Body of pancreas (tissue), 4 donors: ENCODE measurements at regions not wholly inside any gene's neighbourhood (a gene's known extent, or its start where the extent isn't known, plus 50 kb on each side); places are given as distances from the start of the nearest gene placed in this dataset.
"Not testable (repeated sequence)": the region's sequence is repeated elsewhere in the genome, so short reads cannot be mapped to it uniquely, and the experiment has no call there.

Experiments
- ATAC-seq: fragments of 150-250 bp; one replicate; pipeline ENCODE4 v1.9.1; 2016
- DNase-seq, 4 donors: peaks; one replicate each; pipeline ENCODE4 v3.0.0-alpha.2; 2019
- H3K27ac ChIP-seq, 4 donors: fragments of 200-600 bp; sonication (generic); 1 replicate in 3 of 4; 2 replicates in 1 of 4; pipeline versions ENCODE4 v1.5.1 to v1.6.1; 2016 to 2019; ENCODE audit warnings: mild to moderate bottlenecking in 1 of 4, mixed read lengths in 1 of 4, moderate library complexity in 1 of 4
- H3K27me3 ChIP-seq, 2 donors: fragments of 200-600 bp; sonication (generic); one replicate each; pipeline ENCODE4 v1.6.0; 2016; ENCODE audit warnings: mild to moderate bottlenecking in 1 of 2
- H3K36me3 ChIP-seq, 2 donors: fragments of 200-600 bp; sonication (generic); replicated peaks in 1 of 2; 2 replicates each; pipeline ENCODE4 v1.5.1; 2016; ENCODE audit warnings: low read depth in 2 of 2; ENCODE audit not compliant: insufficient read depth in 1 of 2
- H3K4me1 ChIP-seq: fragments of 200-600 bp; sonication (generic); one replicate; pipeline ENCODE4 v1.6.0; 2016
- H3K4me3 ChIP-seq, 2 donors: fragments of 200-600 bp; sonication (generic); 1 replicate in 1 of 2; 2 replicates in 1 of 2; pipeline ENCODE4 v1.5.1; 2016 to 2019
- H3K9me3 ChIP-seq, 3 donors: fragments of 200-600 bp; sonication (generic); 1 replicate in 2 of 3; 2 replicates in 1 of 3; pipeline ENCODE4 v1.5.1; 2016
- CTCF ChIP-seq, 7 experiments: fragments of 450-650 bp in 4 of 7; fragments of 200-600 bp in 3 of 7; sonication (generic) in 3 of 7; IDR thresholded peaks; one replicate each; pipeline ENCODE4 v1.5.1; 2016 to 2019; ENCODE audit warnings: antibody characterized with exemption in 7 of 7
- POLR2A ChIP-seq, 3 donors: fragments of 450-650 bp; IDR thresholded peaks; one replicate each; pipeline ENCODE4 v1.6.1; 2016; ENCODE audit warnings: antibody characterized with exemption in 3 of 3, mild to moderate bottlenecking in 2 of 3
- WGBS, 2 donors: methylation state at CpG; one replicate each; pipeline ENCODE4 v1.1.5; 2017; 5-methylcytosine and 5-hydroxymethylcytosine counted together
- intact Hi-C: fragments of 100-400 bp; cut with DNase I; formaldehyde crosslinking; loops from one replicate; pipeline ENCODE4 v1.15.1; 2023

- no peak overlapping the region for H3K27ac ChIP-seq
- intact Hi-C loops: no loop called here
- ATAC-seq: no peak
- no peak for DNase-seq
- no peaks in the 10 kb centered on the region for H3K36me3 ChIP-seq
- no peaks in the 10 kb centered on the region for H3K4me1 ChIP-seq
- no peak overlapping the region for H3K4me3 ChIP-seq
- TF ChIP-seq POLR2A (IDR thresholded peaks at IDR 0.05): no peak
- TF ChIP-seq CTCF (IDR thresholded peaks at IDR 0.05): no peak
- H3K27me3 ChIP-seq: no peaks in the 10 kb centered on the region
- no peaks in the 10 kb centered on the region for H3K9me3 ChIP-seq
- 87 to 96% methylated on average over 2 of the region's 2 CpGs for WGBS, 2 donors
These were observed 51.8 kb upstream of the CHST3 start for GRCh38 chr10:71912431-71912830.

- Histone ChIP-seq H3K9me3 (no peaks in the 10 kb centered on the region), H3K36me3 (no peaks in the 10 kb centered on the region), H3K27ac (no peak overlapping the region), H3K4me3 (no peak overlapping the region), H3K27me3 (no peaks in the 10 kb centered on the region), H3K4me1 (no peaks in the 10 kb centered on the region)
- 79 to 87% methylated on average over 10 of the region's 10 CpGs for WGBS, 2 donors
- no peak for DNase-seq
- intact Hi-C loops: no loop called here
- TF ChIP-seq CTCF (IDR thresholded peaks at IDR 0.05) (no peak), POLR2A (IDR thresholded peaks at IDR 0.05) (no peak)
- no peak for ATAC-seq
These were observed 52.8 kb upstream of the CHST3 start for GRCh38 chr10:71911296-71911953.

DNA sequence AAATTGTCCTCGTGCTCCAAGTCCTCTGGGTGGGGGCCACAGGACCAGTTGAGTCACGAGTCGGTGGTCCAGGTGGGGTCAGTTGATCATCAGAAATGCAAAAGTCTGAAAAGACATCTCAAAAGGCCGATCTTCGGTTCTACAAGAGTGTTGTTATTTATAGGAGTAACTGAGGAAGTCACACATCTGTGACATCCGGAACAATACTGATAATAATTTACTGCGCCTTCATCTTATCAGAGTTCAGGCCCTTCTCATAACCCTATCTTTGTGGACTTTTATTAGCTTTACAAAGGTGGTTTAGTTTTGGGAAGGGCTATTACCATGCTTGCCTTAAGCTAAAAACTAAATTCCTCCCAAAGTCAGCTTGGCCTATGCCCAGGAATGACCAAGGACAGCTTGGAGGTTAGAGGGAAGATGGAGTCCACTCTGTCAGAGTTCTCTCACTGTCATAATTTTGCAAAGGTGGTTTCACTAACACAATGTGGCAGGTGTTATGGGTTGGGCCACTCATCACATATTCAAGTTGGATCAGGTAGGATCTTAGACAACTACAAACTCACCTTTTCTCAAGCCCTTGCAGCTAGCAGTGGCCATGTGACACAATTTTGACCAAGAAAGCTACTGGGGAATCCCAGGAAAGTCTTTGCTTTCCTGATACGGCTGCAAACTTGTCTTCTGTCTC is 54.7 kb upstream of the CHST3 start:
- DNase-seq: no peak
- no peaks in the 10 kb centered on the region for H3K9me3 ChIP-seq
- 66 to 73% methylated on average over 8 of the region's 8 CpGs for WGBS, 2 donors
- no peak overlapping the region for H3K27ac ChIP-seq
- no peaks in the 10 kb centered on the region for H3K36me3 ChIP-seq
- TF ChIP-seq POLR2A (IDR thresholded peaks at IDR 0.05): no peak
- no peak for TF ChIP-seq CTCF (IDR thresholded peaks at IDR 0.05)
- intact Hi-C loops: no loop called here
- H3K4me3 ChIP-seq: no peak overlapping the region
- H3K4me1 ChIP-seq: no peaks in the 10 kb centered on the region
- no peaks in the 10 kb centered on the region for H3K27me3 ChIP-seq
- no peak for ATAC-seq

- WGBS, 2 donors: 75 to 76% methylated on average over 5 of the region's 5 CpGs
- Histone ChIP-seq H3K4me1 (no peaks in the 10 kb centered on the region), H3K4me3 (no peak overlapping the region), H3K9me3 (no peaks in the 10 kb centered on the region), H3K27me3 (no peaks in the 10 kb centered on the region), H3K36me3 (no peaks in the 10 kb centered on the region), H3K27ac (no peak overlapping the region)
- TF ChIP-seq POLR2A (IDR thresholded peaks at IDR 0.05): no peak
- TF ChIP-seq CTCF (IDR thresholded peaks at IDR 0.05): no peak
- ATAC-seq (no peak), DNase-seq (no peak)
- intact Hi-C loops: no loop called here
These were observed 55.2 kb upstream of the CHST3 start for GRCh38 chr10:71908998-71909397.

GRCh38 chr10:71905164-71905563 is 54.1 kb upstream of the PSAP start:
- intact Hi-C loops: no loop called here
- H3K4me3 ChIP-seq: no peak overlapping the region
- 80 to 100% methylated on average over 1 of the region's 1 CpG for WGBS, 2 donors
- no peaks in the 10 kb centered on the region for H3K4me1 ChIP-seq
- H3K27ac ChIP-seq: no peak overlapping the region
- DNase-seq (no peak), ATAC-seq (no peak)
- no peaks in the 10 kb centered on the region for H3K9me3 ChIP-seq
- no peaks in the 10 kb centered on the region for H3K36me3 ChIP-seq
- TF ChIP-seq POLR2A (IDR thresholded peaks at IDR 0.05): no peak
- no peak for TF ChIP-seq CTCF (IDR thresholded peaks at IDR 0.05)
- H3K27me3 ChIP-seq: no peaks in the 10 kb centered on the region

DNA sequence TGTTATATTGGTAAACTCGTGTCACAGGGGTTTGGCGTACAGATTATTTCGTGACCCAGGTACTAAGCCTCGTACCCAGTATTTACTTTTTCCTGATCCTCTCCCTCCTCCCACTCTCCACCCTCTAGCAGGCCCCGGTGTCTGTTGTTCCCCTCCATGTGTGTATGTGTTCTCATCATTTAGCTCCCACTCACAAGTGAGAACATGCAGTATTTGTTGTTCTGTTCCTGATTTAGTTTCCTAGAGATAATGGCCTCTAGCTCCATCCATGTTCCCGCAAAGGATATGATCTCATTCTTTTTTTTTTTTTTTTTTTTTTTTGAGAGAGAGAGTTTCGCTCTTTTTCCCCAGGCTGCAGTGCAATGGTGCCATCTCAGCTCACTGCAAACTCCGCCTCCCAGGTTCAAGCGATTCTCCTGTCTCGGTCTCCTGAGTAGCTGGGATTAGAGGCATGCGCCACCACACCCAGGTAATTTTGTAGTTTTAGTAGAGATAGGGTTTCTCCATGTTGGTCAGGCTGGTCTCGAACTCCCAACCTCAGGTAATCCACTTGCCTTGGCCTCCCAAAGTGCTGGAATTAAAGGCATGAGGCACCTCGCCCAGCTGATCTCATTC is 52.7 kb upstream of the PSAP start:
- intact Hi-C loops: loop anchor here (5.0 kb wide), 1 partner anchor 149 kb away; no protein-coding TSS in a partner anchor
- not testable (repeated sequence) for ATAC-seq, H3K36me3 ChIP-seq, H3K27me3 ChIP-seq, H3K4me1 ChIP-seq, DNase-seq, H3K9me3 ChIP-seq, H3K4me3 ChIP-seq, H3K27ac ChIP-seq
- 77 to 78% methylated on average over 12 to 13 of the region's 13 CpGs for WGBS, 2 donors
